Stimulated activated memory B cell treated with anti-CD40 and anti-IgM and Interleukin-4, amounts not matched to agents 10 μg/mL and 1 μg/mL and 100 μg/mL, for 72 hours (primary cell): ENCODE measurements at regions not wholly inside any gene's neighbourhood (a gene's known extent, or its start where the extent isn't known, plus 50 kb on each side); places are given as distances from the start of the nearest gene placed in this dataset.

Source experiments
- ATAC-seq: fragments of 150-1000 bp; cut with Tn5 transposase; 2 replicates; pipeline ENCODE4 v1.10.0; 2021
- H3K27ac Mint-ChIP-seq: one replicate; pipeline ENCODE4 v1.8.0; 2022; ENCODE audit warnings: mild to moderate bottlenecking, mixed read lengths
- H3K27me3 Mint-ChIP-seq: one replicate; pipeline ENCODE4 v1.8.0; 2022; ENCODE audit warnings: mixed read lengths
- H3K36me3 Mint-ChIP-seq: one replicate; pipeline ENCODE4 v1.8.0; 2022; ENCODE audit warnings: mixed read lengths
- H3K4me1 Mint-ChIP-seq: one replicate; pipeline ENCODE4 v1.8.0; 2022; ENCODE audit warnings: mixed read lengths
- H3K4me3 Mint-ChIP-seq: one replicate; pipeline ENCODE4 v1.8.0; 2022; ENCODE audit warnings: mild to moderate bottlenecking, moderate library complexity, mixed read lengths
- H3K9me3 Mint-ChIP-seq: one replicate; pipeline ENCODE4 v1.8.0; 2022; ENCODE audit warnings: mixed read lengths

DNA sequence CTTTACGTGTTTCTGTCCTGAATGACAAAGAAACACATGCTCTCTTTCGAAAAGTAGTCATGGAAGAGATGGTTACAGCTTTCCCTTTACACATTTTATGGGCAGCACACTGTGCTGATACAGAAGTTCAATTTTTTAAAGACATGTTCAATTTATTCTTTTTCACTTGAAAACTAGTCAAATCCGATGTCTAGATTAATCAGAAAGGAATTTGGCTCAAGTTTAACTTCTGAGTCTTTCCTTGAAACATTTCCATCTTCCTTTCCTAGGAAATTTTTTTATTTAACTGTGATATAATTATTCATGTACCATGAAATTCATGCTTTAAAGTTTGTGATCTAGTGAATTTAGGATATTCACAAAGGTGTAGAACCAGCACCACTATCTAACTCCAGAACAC, 360.1 kb downstream of the TNS3 start:
- no peak for ATAC-seq
- Mint-ChIP-seq H3K9me3 (peaks cover 3% of the 10 kb centered on the region), H3K27me3 (peaks cover 51% of the 10 kb centered on the region), H3K4me3 (no peak overlapping the region), H3K27ac (no peak overlapping the region), H3K36me3 (no peaks in the 10 kb centered on the region), H3K4me1 (peaks cover 20% of the 10 kb centered on the region)

DNA sequence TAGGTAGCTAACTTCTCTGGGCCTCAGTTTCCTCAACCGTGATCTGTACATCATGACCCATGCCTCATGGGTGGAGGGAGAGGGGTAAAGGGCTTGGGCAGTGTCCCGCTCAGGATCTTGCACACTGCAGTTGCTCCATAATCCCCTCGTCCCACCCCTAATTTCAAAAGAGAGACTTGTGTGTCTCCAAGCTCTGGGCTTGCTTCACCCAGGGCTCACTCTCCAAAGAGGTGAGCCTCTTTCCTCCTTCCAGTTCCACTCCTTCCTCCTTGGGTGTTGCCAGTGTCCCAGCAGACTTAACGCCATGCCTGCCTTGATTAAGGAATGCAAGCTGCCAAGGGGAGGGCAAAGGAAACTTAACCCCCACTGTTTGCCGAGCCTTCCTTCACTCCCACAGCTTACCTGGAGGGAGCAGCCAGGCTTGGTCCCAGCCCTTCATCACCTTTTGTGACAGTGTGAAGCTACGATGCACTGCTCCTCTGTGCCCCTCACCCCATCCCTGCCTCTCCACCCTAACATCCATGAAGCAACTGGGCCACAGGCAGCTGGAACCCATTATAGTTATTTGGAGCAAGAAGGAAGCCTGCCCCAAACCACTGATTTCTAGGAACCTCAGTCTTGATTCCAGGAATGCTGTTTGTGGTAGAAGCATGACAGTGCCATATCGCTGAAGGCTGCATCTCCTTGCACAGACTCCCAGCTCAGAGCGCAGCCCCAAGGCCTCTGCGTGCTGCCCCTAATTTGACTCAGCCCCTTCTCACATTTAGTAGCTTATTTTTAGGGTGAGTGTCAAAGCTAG, 363.3 kb downstream of the TNS3 start:
- H3K27me3 Mint-ChIP-seq: peaks cover 37% of the 10 kb centered on the region
- ATAC-seq: no peak
- no peaks in the 10 kb centered on the region for H3K36me3 Mint-ChIP-seq
- H3K9me3 Mint-ChIP-seq: no peaks in the 10 kb centered on the region
- no peaks in the 10 kb centered on the region for H3K4me1 Mint-ChIP-seq
- no peak overlapping the region for H3K4me3 Mint-ChIP-seq
- no peak overlapping the region for H3K27ac Mint-ChIP-seq

GRCh38 chr7:47217570-47218360, 364.1 kb downstream of the TNS3 start:
- no peak overlapping the region for H3K4me3 Mint-ChIP-seq
- no peak overlapping the region for H3K27ac Mint-ChIP-seq
- peaks cover 43% of the 10 kb centered on the region for H3K27me3 Mint-ChIP-seq
- no peaks in the 10 kb centered on the region for H3K9me3 Mint-ChIP-seq
- ATAC-seq: no peak
- H3K4me1 Mint-ChIP-seq: no peaks in the 10 kb centered on the region
- no peaks in the 10 kb centered on the region for H3K36me3 Mint-ChIP-seq

- no peak for ATAC-seq
- H3K27ac Mint-ChIP-seq: no peak overlapping the region
- peaks cover 48% of the 10 kb centered on the region for H3K27me3 Mint-ChIP-seq
- H3K4me3 Mint-ChIP-seq: no peak overlapping the region
- no peaks in the 10 kb centered on the region for H3K9me3 Mint-ChIP-seq
- no peaks in the 10 kb centered on the region for H3K36me3 Mint-ChIP-seq
- no peaks in the 10 kb centered on the region for H3K4me1 Mint-ChIP-seq
Observed at GRCh38 chr7:47217086-47217485, 364.8 kb downstream of the TNS3 start.

GRCh38 chr7:47216439-47216838, 365.5 kb downstream of the TNS3 start:
- no peak for ATAC-seq
- peaks cover 51% of the 10 kb centered on the region for H3K27me3 Mint-ChIP-seq
- H3K36me3 Mint-ChIP-seq: no peaks in the 10 kb centered on the region
- H3K27ac Mint-ChIP-seq: no peak overlapping the region
- H3K4me3 Mint-ChIP-seq: no peak overlapping the region
- no peaks in the 10 kb centered on the region for H3K9me3 Mint-ChIP-seq
- H3K4me1 Mint-ChIP-seq: no peaks in the 10 kb centered on the region

- Mint-ChIP-seq H3K4me3 (no peak overlapping the region), H3K27me3 (peaks cover 51% of the 10 kb centered on the region), H3K27ac (no peak overlapping the region), H3K9me3 (no peaks in the 10 kb centered on the region), H3K36me3 (no peaks in the 10 kb centered on the region), H3K4me1 (no peaks in the 10 kb centered on the region)
- no peak for ATAC-seq
Observed at GRCh38 chr7:47215640-47216039, 366.3 kb downstream of the TNS3 start.

DNA sequence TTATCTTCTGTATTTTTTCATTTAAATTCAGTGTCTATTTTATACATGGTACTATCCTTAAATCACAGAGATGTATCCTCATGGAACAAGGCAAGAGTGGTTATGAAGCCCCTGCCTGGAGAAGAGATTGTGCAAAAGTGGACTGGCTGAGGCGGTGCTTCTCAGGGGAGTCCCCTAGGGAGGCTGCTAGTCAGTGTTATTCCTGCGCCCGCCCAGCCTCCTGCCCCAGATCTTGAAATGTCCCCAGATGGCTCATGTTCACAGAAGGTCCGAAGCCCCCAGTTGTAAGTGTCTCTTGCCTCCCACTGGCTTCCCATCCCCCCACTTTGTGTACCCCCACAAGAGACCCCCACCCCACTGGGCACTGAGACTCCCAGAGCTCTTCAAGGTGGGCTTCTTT, 366.9 kb downstream of the TNS3 start:
- Mint-ChIP-seq H3K9me3 (peaks cover 4% of the 10 kb centered on the region), H3K27me3 (peaks cover 48% of the 10 kb centered on the region), H3K36me3 (no peaks in the 10 kb centered on the region), H3K4me1 (no peaks in the 10 kb centered on the region), H3K27ac (no peak overlapping the region), H3K4me3 (no peak overlapping the region)
- ATAC-seq: no peak

- peaks cover 4% of the 10 kb centered on the region for H3K9me3 Mint-ChIP-seq
Observed at GRCh38 chr7:47213276-47213675, 368.6 kb downstream of the TNS3 start.

GRCh38 chr7:47211519-47211973, 370.4 kb downstream of the TNS3 start:
- no peak for ATAC-seq
- Mint-ChIP-seq H3K4me3 (no peak overlapping the region), H3K27me3 (peaks cover 25% of the 10 kb centered on the region), H3K36me3 (no peaks in the 10 kb centered on the region), H3K27ac (no peak overlapping the region), H3K9me3 (peaks cover 4% of the 10 kb centered on the region), H3K4me1 (no peaks in the 10 kb centered on the region)

More at GRCh38 chr7:47213276-47213675, 368.6 kb downstream of the TNS3 start:
- no peaks in the 10 kb centered on the region for H3K36me3 Mint-ChIP-seq
- H3K4me3 Mint-ChIP-seq: no peak overlapping the region
- ATAC-seq: no peak
- H3K27ac Mint-ChIP-seq: no peak overlapping the region
- no peaks in the 10 kb centered on the region for H3K4me1 Mint-ChIP-seq
- H3K27me3 Mint-ChIP-seq: peaks cover 38% of the 10 kb centered on the region

DNA sequence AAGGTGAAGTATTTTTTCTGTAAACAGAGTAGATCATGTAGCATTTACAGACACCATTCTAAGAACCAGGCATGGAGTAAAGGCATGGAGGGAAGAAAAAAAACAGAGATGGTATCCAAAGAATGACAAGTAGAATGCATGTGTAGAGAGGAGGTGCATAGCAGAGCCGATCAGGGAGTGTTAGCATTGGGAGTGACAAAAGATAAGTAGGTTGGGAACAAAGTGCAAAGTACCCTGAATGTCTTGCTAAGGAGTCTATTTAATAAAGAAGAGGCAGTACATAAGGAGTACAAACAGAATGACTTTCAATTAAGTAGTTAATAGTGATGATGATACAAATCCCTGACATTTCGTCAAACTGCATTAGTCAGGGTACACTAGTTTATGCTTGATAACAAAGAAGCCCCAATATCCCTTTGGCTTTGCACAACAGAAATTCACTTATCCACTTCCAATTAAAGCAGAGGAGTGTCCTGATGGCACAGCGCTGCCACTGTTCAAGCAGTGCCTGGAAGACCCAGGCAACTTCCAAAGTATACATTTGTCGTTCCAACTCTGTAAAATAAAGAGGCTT, 371.5 kb downstream of the TNS3 start:
- Mint-ChIP-seq H3K27ac (no peak overlapping the region), H3K9me3 (peaks cover 4% of the 10 kb centered on the region), H3K27me3 (peaks cover 27% of the 10 kb centered on the region), H3K4me3 (no peak overlapping the region), H3K36me3 (no peaks in the 10 kb centered on the region), H3K4me1 (no peaks in the 10 kb centered on the region)
- no peak for ATAC-seq

DNA sequence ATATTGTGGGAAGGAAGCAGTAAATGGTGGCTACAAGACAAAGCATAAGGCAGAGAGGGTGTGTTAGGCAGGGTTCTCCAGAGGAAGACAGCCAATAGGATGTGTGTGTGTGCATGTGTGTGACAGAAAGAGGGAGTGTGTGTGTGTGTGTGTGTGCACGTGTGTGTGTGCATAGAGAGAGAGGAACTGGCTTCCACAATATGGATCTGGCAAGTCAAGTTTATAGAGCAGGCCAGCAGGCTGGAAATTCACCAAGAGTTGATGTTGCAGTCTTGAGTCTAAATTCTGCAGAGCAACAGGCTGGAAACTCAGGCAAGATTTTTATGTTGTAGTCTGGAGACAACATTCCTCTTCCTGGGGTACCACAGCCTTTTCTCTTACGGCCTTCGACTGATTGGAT, 374.0 kb downstream of the TNS3 start:
- H3K4me3 Mint-ChIP-seq: no peak overlapping the region
- H3K27me3 Mint-ChIP-seq: peaks cover 38% of the 10 kb centered on the region
- ATAC-seq: no peak
- H3K27ac Mint-ChIP-seq: no peak overlapping the region
- H3K4me1 Mint-ChIP-seq: no peaks in the 10 kb centered on the region
- no peaks in the 10 kb centered on the region for H3K36me3 Mint-ChIP-seq
- H3K9me3 Mint-ChIP-seq: peaks cover 4% of the 10 kb centered on the region

DNA sequence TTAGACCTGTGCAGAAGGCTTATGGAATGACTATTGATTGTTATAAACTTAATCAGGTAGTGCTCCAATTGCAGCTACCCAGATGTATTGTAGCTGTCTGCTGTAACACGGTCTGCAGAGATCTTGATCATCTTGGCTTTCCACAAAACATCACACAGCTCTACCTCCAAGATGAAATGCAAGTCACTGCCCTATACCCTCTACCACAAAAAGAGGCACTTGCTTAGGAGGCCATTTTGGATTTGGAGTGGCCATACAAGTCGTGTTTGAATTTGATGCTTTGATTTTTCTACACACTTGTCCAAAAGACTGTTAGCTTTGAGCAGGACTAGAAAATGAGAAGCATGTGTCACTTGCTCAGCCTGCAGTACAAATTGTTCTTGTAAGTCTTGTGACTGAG, 377.2 kb downstream of the TNS3 start:
- peaks cover 50% of the 10 kb centered on the region for H3K27me3 Mint-ChIP-seq

DNA sequence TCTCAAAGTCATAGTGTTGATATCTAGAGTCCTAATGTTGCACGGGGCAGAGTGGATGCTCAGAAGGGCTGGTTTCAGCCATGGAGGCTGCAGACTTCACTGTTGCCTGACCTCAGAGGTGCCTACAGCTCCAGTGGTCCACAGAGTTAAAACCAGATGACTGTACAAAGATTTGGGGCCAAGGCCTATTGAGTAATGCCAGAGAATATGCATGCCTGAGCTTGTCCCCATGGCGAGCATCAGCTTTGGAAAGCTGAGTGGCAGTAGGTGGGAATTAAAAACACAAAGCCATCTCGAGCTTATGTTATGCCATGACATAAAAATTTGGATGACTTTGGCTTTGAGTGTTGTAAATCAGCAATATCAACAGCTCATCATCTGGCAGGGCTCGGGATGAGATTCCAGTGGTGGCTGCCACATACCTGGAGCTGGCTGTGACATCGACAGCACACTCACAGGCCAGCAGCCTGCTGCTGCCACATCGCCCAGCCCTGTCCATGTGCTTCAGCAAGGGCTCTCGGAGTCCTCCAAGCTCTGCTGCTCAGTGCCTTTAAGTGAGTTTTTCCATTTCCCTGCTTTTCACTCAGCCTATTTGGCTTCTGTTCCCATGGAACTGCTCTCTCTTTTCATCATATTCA, 379.6 kb downstream of the TNS3 start:
- ATAC-seq: no peak
- H3K4me3 Mint-ChIP-seq: no peak overlapping the region
- H3K4me1 Mint-ChIP-seq: no peaks in the 10 kb centered on the region
- H3K27ac Mint-ChIP-seq: no peak overlapping the region
- H3K9me3 Mint-ChIP-seq: no peaks in the 10 kb centered on the region
- H3K36me3 Mint-ChIP-seq: no peaks in the 10 kb centered on the region
- H3K27me3 Mint-ChIP-seq: peaks cover 41% of the 10 kb centered on the region

More for the DNA sequence above, 377.2 kb downstream of the TNS3 start:
- H3K36me3 Mint-ChIP-seq: no peaks in the 10 kb centered on the region
- H3K4me1 Mint-ChIP-seq: no peaks in the 10 kb centered on the region
- ATAC-seq: no peak
- no peaks in the 10 kb centered on the region for H3K9me3 Mint-ChIP-seq
- H3K4me3 Mint-ChIP-seq: no peak overlapping the region
- H3K27ac Mint-ChIP-seq: no peak overlapping the region

- H3K27me3 Mint-ChIP-seq: peaks cover 28% of the 10 kb centered on the region
- no peaks in the 10 kb centered on the region for H3K4me1 Mint-ChIP-seq
- no peak overlapping the region for H3K27ac Mint-ChIP-seq
- H3K36me3 Mint-ChIP-seq: no peaks in the 10 kb centered on the region
- no peak overlapping the region for H3K4me3 Mint-ChIP-seq
- no peaks in the 10 kb centered on the region for H3K9me3 Mint-ChIP-seq
- no peak for ATAC-seq
Observed at GRCh38 chr7:47198159-47198558, 383.8 kb downstream of the TNS3 start.

DNA sequence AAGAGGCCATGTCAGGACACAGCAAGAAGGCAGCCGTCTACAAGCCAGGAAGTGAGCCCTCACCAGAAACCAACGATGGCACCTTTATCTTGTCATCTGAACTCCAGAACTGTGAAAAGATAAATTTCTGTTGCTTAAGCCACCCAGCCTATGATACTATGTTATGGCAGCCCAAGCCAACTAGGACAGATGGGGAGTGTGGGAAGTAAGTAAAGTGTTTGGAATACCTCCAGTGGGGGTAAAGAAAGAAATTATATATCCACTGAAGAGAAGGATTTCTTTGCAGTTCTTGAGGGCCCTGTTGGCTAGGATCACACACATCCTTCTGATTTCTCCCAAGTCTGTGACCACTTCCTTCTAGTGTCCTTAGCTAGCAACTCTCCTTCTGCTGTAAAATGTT, 384.4 kb downstream of the TNS3 start:
- Mint-ChIP-seq H3K27me3 (peaks cover 28% of the 10 kb centered on the region), H3K9me3 (no peaks in the 10 kb centered on the region), H3K27ac (no peak overlapping the region), H3K4me1 (no peaks in the 10 kb centered on the region), H3K4me3 (no peak overlapping the region), H3K36me3 (no peaks in the 10 kb centered on the region)
- ATAC-seq: no peak
